ENCODE measurements at regions not wholly inside any gene's neighbourhood (a gene's known extent, or its start where the extent isn't known, plus 50 kb on each side); places are given as distances from the start of the nearest gene placed in this dataset.

DNA sequence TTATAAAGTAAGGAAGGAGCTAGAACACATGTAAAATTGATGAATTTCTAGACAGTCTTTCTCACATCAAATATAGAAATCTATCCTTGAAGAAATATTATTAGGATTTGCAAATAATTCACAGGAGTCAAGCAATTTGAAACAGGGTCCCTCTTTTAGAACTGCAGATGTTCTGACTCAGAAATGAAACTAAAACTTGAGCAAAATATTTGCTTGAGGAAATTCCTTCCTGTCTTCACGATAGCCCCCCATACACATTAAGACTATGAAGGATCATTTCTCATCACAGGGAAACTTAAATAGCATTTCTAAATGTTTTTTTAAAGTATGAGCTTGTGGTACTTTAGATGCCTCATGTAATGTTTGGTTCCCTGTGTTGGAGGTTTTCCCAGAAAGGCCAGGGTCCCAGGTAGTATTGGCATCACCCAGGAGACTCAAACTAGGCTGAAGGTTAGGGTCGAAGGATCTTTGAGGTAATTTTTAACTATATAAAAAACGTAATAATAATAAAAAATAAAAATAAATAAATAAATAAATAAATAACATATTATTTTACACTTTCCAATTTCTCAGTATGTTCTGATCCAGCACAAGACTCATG lies 144.0 kb upstream of the TBX18 start:
- TF ChIP-seq ZNF837 (tag by site-specific recombination; IDR thresholded peaks at IDR 0.05) (no peak), ZNF560 (tag by site-specific recombination; IDR thresholded peaks at IDR 0.05; ENCODE audit: borderline replicate concordance) (no peak), ZBTB7A (tag by site-specific recombination; IDR thresholded peaks at IDR 0.05; ENCODE audit: low read depth) (no peak), SETDB1 (IDR thresholded peaks at IDR 0.05; ENCODE audit: insufficient read length, low read length) (no peak), ZNF514 (tag by site-specific recombination; IDR thresholded peaks at IDR 0.05) (no peak)
